HG03066 (cell line): ENCODE measurements at regions not wholly inside any gene's neighbourhood (a gene's known extent, or its start where the extent isn't known, plus 50 kb on each side); places are given as distances from the start of the nearest gene placed in this dataset.

Experiments
- ATAC-seq: cut with Tn5 transposase; IDR thresholded peaks from one replicate; pipeline ENCODE4 v1.9.1; 2021; ENCODE audit warnings: low read depth; ENCODE audit not compliant: unreplicated experiment

- no peak for ATAC-seq
These were observed 389.4 kb upstream of the NPVF start for GRCh38 chr7:25617673-25618072.

GRCh38 chr7:25619381-25619780 lies 391.1 kb upstream of the NPVF start:
- ATAC-seq: no peak

GRCh38 chr7:25619963-25620799 lies 391.9 kb upstream of the NPVF start:
- no peak for ATAC-seq

- ATAC-seq: no peak
These were observed 393.7 kb upstream of the NPVF start for GRCh38 chr7:25621993-25622392.

- ATAC-seq: no peak
These were observed 394.4 kb upstream of the NPVF start for GRCh38 chr7:25622695-25623094.

- no peak for ATAC-seq
These were observed 395.8 kb upstream of the NPVF start for GRCh38 chr7:25624051-25624450.

- no peak for ATAC-seq
These were observed 396.5 kb upstream of the NPVF start for GRCh38 chr7:25624833-25625232.

- ATAC-seq: no peak
These were observed 397.2 kb upstream of the NPVF start for GRCh38 chr7:25625306-25625992.

- ATAC-seq: no peak
These were observed 398.3 kb upstream of the NPVF start for GRCh38 chr7:25626451-25627131.

GRCh38 chr7:25628446-25628845 lies 400.2 kb upstream of the NPVF start:
- ATAC-seq: no peak

GRCh38 chr7:25632616-25633015 lies 404.3 kb upstream of the NPVF start:
- no peak for ATAC-seq

- no peak for ATAC-seq
These were observed 405.2 kb upstream of the NPVF start for GRCh38 chr7:25633426-25634036.

- ATAC-seq: no peak
These were observed 407.9 kb upstream of the NPVF start for GRCh38 chr7:25636168-25636567.

GRCh38 chr7:25636871-25637283 lies 408.6 kb upstream of the NPVF start:
- ATAC-seq: no peak

- no peak for ATAC-seq
These were observed 409.8 kb upstream of the NPVF start for GRCh38 chr7:25638068-25638467.

- ATAC-seq: no peak
These were observed 410.4 kb upstream of the NPVF start for GRCh38 chr7:25638590-25639244.

- no peak for ATAC-seq
These were observed 414.6 kb upstream of the NPVF start for GRCh38 chr7:25642849-25643248.

GRCh38 chr7:25643286-25643685 lies 415.0 kb upstream of the NPVF start:
- no peak for ATAC-seq

GRCh38 chr7:25643770-25644394 lies 415.6 kb upstream of the NPVF start:
- no peak for ATAC-seq
